Middle frontal gyrus (tissue), 1 donor: ENCODE measurements at regions not wholly inside any gene's neighbourhood (a gene's known extent, or its start where the extent isn't known, plus 50 kb on each side); places are given as distances from the start of the nearest gene placed in this dataset.
"Not testable (repeated sequence)": the region's sequence is repeated elsewhere in the genome, so short reads cannot be mapped to it uniquely, and the experiment has no call there.

Source experiments
- DNase-seq: peaks from one replicate; pipeline ENCODE4 v3.0.0-alpha.2; 2015; ENCODE audit warnings: low spot score; ENCODE audit errors: extremely low spot score

DNA sequence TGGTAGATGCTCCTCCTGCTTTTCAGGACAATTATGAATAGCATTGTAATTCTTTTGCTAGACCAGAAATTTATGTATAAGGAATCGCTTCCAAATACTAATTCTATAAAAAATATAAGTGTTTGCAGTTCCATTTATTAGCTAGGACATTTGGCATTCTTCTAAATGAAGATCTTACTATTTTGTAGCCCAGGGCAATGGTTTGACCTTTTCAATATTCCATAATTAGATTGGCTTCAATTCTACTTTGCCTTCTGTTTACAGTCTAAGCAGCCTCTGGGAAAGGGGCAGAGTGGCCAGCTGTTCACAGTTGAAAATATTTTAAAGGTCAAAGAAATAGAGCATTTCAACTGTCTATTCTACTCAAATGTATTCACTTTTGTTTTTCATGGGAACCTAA lies 912.1 kb upstream of the GRIA3 start:
- DNase-seq = no peak

- DNase-seq = no peak
Observed at GRCh38 chrX:122279746-122280145, 904.3 kb upstream of the GRIA3 start.

DNA sequence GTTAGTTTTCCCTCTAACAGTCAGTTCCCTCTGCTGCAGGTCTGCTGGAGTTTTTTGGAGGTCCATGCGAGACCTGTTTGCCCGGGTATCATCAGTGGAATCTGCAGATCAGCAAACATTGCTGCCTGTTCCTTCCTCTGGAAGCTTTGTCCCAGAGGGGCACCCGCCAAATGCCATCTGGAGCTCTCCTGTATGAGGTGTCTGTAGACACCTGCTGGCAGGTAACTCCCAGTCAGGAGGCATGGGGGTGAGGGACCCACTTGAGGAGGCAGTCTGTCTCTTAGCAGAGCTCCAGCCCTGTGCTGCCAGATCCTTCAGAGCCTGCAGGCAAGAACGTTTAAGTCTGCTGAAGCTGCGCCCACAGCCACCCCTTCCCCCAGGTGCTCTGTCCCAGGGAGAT lies 884.3 kb upstream of the GRIA3 start:
- DNase-seq = not testable (repeated sequence)

DNA sequence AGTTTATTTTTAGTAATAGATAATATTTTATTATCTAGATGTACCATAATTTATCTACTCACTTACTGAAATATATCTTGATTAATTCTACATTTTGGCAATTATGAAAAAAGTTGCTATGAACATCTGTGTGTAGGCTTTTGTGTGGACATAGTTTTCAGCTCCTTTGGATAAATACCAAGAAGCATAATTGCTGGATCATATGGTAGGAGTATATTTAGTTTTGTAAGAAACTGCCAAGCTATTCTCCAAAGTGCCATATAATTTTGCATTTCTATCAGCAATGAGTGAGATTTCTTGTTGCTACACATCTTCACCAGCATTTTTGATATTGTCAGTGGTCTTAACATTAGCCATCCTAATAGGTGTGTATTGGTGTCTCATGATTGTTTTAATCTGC lies 882.6 kb upstream of the GRIA3 start:
- no peak for DNase-seq

- DNase-seq = no peak
Observed at GRCh38 chrX:122303761-122304160, 880.3 kb upstream of the GRIA3 start.

DNA sequence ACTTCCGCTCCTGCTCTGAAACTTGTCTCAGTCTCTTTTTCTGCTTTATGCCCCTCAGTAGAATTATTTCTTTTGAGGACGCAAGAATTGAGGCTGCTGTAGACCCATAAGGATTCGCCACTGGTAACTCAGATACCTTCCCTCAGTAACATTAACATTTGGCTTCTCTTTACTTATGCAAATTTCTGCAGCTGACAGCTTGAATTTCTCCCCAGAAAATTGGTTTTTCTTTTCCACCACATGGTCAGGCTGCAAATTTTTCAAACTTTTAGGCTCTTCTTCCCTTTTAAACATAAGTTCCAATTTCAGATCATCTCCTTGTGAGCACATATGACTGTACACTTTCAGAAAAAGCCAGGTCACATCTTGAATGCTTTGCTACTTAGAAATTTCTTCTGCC lies 839.3 kb upstream of the GRIA3 start:
- no peak for DNase-seq

DNA sequence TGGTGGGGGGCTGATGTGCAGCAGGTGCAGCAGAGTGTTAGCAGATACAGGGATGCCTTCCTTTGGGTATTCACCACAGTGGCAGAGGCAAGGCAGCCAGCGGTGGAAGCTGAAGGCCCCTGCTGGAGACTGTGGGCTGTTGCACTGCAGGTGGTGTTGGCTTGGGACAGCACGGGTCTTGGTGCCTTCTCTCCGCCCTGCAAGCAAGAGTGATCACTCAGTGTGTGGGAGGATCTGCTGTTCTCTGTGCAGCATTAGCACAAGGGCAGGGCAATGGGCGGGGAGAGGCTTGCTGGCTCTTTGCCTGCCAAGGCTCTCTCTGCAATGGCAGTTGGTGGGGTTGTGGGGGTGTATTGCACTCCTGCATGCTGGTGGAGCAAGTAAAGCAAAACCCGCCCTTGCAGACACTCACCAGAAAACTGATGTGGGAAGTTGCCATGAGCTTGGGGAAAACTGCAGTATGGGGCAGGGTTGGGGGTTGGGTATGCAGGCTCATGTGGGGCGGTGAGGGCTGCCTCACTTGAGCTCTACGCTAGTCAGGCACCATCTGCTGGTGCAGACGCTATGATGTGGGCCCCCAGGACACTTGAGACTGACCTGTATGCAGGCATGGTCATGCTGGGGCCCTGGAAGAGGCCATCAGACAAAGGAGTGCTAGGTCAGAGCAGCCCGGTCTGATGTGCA lies 820.8 kb upstream of the GRIA3 start:
- DNase-seq = no peak

GRCh38 chrX:122375533-122375932 lies 808.5 kb upstream of the GRIA3 start:
- not testable (repeated sequence) for DNase-seq

DNA sequence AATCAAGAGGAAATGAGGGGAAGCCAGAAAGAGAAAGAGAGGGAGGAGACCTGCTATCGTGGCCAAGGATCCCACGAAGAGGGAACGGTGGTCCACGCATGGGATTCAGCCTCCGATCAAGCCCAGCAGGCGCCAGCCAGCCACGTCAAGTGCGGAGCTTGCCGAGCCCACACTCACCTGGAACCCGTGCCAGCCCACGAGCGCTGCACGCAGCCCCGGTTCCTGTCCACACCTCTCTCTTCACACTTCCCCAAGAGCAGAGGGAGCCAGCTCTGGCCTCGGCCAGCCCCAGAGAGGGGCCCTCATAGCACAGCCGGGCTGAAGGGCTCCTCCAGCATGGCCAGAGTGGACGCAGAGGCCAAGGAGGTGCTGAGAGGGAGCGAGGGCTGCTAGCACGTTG lies 795.1 kb upstream of the GRIA3 start:
- DNase-seq = no peak

DNA sequence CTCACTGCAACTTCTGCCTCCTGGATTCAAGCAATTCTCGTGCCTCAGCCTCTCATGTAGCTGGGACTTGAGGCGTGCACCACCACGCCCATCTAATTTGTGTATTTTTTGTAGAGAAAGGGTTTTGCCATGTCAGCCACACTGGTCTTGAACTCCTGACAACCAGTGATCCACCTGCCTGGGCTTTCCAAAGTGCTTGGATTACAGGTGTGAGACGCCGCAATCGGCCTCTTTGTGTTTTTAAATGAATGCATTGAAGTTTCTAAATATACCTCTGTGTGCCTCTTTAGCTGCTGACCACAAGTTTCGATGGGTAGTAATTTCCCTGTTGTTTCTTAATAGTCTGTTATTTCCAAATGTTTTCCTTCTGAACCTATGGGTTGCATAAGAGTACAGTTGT lies 765.3 kb upstream of the GRIA3 start:
- no peak for DNase-seq

- DNase-seq = no peak
Observed at GRCh38 chrX:122421434-122422121, 762.5 kb upstream of the GRIA3 start.

DNA sequence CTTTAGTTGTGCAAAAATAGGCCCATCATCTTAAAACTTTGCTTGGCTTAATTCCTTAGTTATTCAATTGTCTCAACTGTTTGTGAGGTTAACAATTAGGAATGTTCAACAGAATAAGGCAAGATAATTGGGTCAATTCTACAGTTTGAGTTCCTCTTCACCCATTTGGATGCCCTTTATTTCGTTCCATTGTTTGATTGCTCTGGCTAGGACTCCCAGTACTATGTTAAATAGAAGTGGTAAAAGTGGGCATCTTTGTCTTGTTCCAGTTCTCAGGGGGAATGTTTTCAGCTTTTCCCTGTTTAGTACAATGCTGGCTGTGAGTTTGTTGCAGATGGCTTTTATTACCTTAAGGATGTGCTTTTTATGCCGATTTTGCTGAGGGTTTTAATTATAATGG lies 761.5 kb upstream of the GRIA3 start:
- DNase-seq = no peak

GRCh38 chrX:122434942-122435341 lies 749.1 kb upstream of the GRIA3 start:
- no peak for DNase-seq

- DNase-seq = no peak
Observed at GRCh38 chrX:122439831-122440230, 744.2 kb upstream of the GRIA3 start.

DNA sequence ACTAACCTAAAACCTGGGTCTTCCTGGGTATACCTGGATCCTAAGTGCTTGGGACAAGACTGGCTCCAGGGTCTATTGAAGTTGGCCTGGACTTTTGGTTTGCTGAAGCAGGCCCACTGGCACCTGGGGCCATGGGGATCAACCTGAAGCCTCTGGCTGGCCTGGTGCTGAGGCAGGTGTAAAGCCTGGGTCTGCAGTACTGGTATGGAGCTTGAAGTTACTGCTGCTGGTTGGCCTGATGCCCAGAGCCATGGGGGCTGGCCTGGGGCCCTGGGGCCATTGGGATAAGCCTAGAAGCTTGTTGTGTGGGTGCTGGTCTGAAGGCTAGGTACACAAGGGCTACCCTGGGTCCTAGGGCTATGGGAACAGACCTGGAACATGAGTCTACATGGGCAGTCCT lies 743.2 kb upstream of the GRIA3 start:
- no peak for DNase-seq

DNA sequence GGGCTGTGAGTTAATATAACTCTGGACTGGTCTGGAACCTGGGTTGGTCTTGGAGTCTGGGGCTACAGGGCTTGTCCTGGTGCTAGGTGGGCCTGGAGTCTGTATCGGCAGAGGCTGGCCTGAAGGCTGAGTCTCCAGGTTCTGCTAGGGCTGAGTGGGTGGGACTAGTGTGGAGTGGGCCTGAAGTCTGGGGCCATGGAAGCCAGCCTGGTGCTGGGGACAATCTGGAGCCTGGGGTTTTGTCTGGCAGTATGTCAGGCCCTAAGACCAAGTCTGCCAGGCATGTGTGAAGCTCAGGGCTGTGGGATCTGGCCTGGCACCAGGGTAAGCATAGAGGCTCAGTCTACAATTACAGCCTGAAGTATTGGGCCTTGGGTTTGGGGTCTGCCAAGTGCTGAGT lies 742.6 kb upstream of the GRIA3 start:
- no peak for DNase-seq

DNA sequence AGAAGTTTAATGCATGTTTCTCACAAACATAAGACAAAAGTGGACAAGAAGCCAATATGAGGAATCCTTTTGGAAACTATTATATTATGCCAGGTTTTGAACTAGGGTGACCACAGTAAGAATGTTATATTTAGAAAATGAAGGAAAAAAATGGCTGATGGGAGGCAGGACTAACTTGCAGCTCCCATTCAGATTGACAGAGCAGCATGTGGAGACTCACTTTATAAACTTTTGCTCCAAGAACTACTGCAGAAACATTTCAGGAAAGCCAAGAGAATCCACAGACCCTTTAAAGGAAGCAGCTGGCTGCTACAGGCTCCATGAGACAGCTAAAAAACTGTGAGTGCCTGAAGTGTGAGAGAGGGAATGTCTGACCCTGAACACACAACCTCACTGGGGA lies 738.6 kb upstream of the GRIA3 start:
- DNase-seq = no peak

GRCh38 chrX:122464341-122464740 lies 719.7 kb upstream of the GRIA3 start:
- no peak for DNase-seq

GRCh38 chrX:122475306-122475705 lies 708.8 kb upstream of the GRIA3 start:
- DNase-seq = no peak

- no peak for DNase-seq
Observed at GRCh38 chrX:122500556-122500955, 683.5 kb upstream of the GRIA3 start.

DNA sequence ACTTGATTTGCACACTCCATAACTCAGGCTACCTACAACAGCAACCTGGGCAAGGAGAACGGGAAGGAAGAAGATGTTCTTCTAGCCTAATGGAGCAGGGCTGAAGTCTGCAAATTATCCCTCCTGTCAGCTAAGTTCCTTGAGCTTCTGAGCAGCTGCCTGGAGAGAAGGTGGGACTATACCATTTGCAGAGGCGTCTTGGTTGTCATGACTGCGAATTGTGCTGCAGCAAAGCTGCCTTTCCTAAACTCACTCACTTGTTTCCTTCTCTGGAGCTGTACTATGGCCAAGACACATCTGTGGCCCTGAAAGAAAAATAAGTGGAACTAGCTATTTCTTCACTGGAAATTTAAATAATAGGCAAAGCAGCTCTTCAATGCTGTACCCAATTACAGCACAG lies 682.4 kb upstream of the GRIA3 start:
- DNase-seq = no peak

DNA sequence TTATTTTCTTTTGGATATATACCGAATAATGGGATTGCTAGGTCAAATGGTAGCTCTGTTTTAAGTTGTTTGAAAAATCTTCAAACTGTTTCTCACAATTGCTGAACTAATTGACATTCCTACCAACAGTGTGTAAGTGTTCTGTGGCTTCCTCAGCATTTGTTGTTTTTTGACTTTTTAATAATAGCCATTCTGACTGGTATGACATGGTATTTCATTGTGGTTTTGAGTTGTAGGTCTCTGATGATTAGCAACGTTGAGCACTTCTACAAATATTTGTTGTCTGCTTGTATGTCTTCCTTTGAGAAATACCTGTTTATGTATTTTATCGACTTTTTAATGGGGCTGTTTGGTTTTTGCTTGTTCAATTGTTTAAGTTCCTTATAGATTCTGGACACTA lies 680.1 kb upstream of the GRIA3 start:
- no peak for DNase-seq

DNA sequence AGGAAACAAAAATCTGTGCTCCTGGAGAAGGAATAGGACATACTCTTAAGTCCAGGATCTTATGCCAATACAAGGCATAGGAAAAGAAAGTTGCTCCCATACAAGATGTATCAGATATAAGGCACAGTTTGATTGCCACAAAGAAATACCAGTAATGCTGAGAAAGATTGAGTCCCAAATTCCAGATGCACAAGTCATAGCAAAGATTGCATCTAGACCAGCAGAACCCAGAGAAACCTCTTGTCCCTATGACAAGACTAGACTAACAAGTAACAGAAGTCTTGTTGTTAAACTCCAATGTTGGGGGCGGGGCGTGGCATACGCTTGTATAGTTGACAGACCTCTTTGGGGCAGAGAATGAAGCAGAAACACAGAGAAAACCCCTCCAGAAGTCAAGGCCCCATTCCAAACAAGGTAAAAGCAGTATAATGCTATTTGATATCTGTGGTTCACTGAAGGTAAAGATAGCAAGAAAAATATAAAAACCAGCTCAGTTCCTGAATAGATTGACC lies 671.5 kb upstream of the GRIA3 start:
- no peak for DNase-seq
